ENCODE measurements at regions not wholly inside any gene's neighbourhood (a gene's known extent, or its start where the extent isn't known, plus 50 kb on each side); places are given as distances from the start of the nearest gene placed in this dataset.

DNA sequence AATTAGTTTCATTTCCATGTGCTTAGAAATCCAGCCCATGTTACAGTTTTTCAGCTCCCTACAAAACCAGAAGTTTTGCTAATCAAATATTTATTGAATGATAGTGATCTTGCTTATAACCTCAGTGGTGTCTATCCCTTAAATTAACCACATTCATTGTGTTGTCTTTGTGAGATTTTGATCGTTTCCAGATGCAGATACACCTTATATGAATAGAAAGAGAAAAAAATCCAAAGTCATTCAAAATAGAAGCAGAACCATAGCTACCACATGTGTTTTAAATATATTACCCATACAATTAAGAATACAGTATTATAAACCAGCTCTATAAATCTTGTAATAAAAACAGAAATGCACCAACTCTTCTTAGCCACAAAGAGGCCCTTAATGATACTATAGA is 60.6 kb upstream of the RREB1 start:
- no peak overlapping the region for H2AFZ ChIP-seq (ENCODE audit: low read length)
- ChIA-PET CTCF (ENCODE audit: unreplicated experiment) (no interaction called here), POLR2A (interaction anchor here (0.7 to 1.4 kb wide), 2 partner anchors 11 kb away, joined by 3 to 5 read pairs; no protein-coding TSS in a partner anchor)
- H3K9me3 ChIP-seq (ENCODE audit: low read length), result no peaks in the 10 kb centered on the region
- H3K4me1 ChIP-seq (ENCODE audit: insufficient read depth, low read length, poor library complexity, severe bottlenecking), result no peaks in the 10 kb centered on the region
- no peak for DNase-seq (ENCODE audit: low spot score)
- no peak overlapping the region for H3K27ac ChIP-seq (ENCODE audit: low read depth, low read length, poor library complexity, severe bottlenecking)
- no peak overlapping the region for H3K4me3 ChIP-seq (ENCODE audit: low read depth, low read length, poor library complexity, severe bottlenecking)
- no peak for TF ChIP-seq CTCF (conservative IDR thresholded peaks at IDR 0.05; ENCODE audit: low read length)
- TF ChIP-seq EZH2phosphoT487 (IDR thresholded peaks at IDR 0.05; ENCODE audit: borderline replicate concordance, low read depth, low read length), result no peak
- H3K9me2 ChIP-seq (ENCODE audit: insufficient read depth, low read length), result no peaks in the 10 kb centered on the region
- no peaks in the 10 kb centered on the region for H3K79me2 ChIP-seq (ENCODE audit: insufficient read depth, low read depth, low read length)
- intact Hi-C loops (cut with micrococcal nuclease; ENCODE audit: unreplicated experiment), result no loop called here
- H3K36me3 ChIP-seq (ENCODE audit: insufficient read depth, low read length), result no peaks in the 10 kb centered on the region
- no TSS peak for BruUV-seq (replicated peaks)
- H3K4me2 ChIP-seq (ENCODE audit: low read length), result no peak overlapping the region
- no peaks in the 10 kb centered on the region for H4K20me1 ChIP-seq (ENCODE audit: insufficient read depth, low read length)

DNA sequence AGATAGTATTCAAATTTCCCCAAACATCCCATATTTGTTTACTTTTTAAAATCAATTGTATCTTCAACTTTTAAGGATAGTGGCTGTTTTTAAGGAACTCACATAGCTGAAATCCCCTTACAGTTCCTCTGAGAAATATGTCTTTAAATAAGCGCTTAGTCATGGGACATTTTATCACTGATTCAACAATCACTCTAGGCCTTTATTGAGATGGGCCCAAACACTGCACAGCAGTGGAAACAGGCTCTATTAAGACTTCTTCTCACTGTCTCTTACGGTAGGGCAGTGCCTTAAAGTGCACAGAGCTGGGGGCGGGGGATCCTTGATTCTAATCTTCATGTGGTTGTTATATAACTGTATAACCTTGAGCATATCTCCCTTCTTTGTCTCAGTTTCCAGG is 59.8 kb upstream of the RREB1 start:
- Histone ChIP-seq H3K9me3 (ENCODE audit: low read length) (no peaks in the 10 kb centered on the region), H3K4me3 (ENCODE audit: low read depth, low read length, poor library complexity, severe bottlenecking) (no peak overlapping the region), H3K4me2 (ENCODE audit: low read length) (no peak overlapping the region), H3K9me2 (ENCODE audit: insufficient read depth, low read length) (no peaks in the 10 kb centered on the region), H3K4me1 (ENCODE audit: insufficient read depth, low read length, poor library complexity, severe bottlenecking) (no peaks in the 10 kb centered on the region), H3K27ac (ENCODE audit: low read depth, low read length, poor library complexity, severe bottlenecking) (no peak overlapping the region), H3K36me3 (ENCODE audit: insufficient read depth, low read length) (no peaks in the 10 kb centered on the region), H3K79me2 (ENCODE audit: insufficient read depth, low read depth, low read length) (no peaks in the 10 kb centered on the region), H4K20me1 (ENCODE audit: insufficient read depth, low read length) (no peaks in the 10 kb centered on the region), H2AFZ (ENCODE audit: low read length) (no peak overlapping the region)
- CTCF ChIA-PET (ENCODE audit: unreplicated experiment), result no interaction called here
- BruUV-seq (replicated peaks), result no TSS peak
- TF ChIP-seq EZH2phosphoT487 (IDR thresholded peaks at IDR 0.05; ENCODE audit: borderline replicate concordance, low read depth, low read length) (no peak), CTCF (conservative IDR thresholded peaks at IDR 0.05; ENCODE audit: low read length) (no peak)
- no peak for DNase-seq (ENCODE audit: low spot score)
- POLR2A ChIA-PET, result interaction anchor here (0.7 kb wide), 1 partner anchor 8 kb away, joined by 3 read pairs; no protein-coding TSS in a partner anchor
- intact Hi-C loops (cut with micrococcal nuclease; ENCODE audit: unreplicated experiment), result no loop called here

DNA sequence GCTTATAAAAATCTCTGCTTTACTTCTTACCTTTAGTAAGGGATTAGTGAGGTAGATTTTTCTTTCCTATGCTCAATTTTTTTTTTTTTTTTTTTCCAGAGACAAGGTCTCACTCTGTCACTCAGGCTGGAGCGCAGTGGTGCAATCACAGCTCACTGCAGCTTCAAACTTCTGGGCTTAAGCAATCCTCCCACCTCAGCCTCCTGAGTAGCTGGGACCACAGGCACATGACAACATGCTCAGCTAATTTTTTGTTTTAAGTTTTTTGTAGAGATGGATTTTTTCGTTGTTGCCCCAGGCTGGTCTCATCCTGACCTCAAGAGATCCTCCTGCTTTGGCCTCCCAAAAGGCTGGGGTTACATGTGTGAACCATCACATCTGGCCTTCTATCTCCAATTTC is 58.9 kb upstream of the RREB1 start:
- BruUV-seq (replicated peaks), result no TSS peak
- CTCF ChIA-PET (ENCODE audit: unreplicated experiment), result no interaction called here
- no peak for DNase-seq (ENCODE audit: low spot score)
- Histone ChIP-seq H3K9me2 (ENCODE audit: insufficient read depth, low read length) (no peaks in the 10 kb centered on the region), H3K9me3 (ENCODE audit: low read length) (no peaks in the 10 kb centered on the region), H3K4me3 (ENCODE audit: low read depth, low read length, poor library complexity, severe bottlenecking) (no peak overlapping the region), H2AFZ (ENCODE audit: low read length) (no peak overlapping the region), H4K20me1 (ENCODE audit: insufficient read depth, low read length) (no peaks in the 10 kb centered on the region), H3K79me2 (ENCODE audit: insufficient read depth, low read depth, low read length) (no peaks in the 10 kb centered on the region), H3K27ac (ENCODE audit: low read depth, low read length, poor library complexity, severe bottlenecking) (no peak overlapping the region), H3K36me3 (ENCODE audit: insufficient read depth, low read length) (no peaks in the 10 kb centered on the region), H3K4me1 (ENCODE audit: insufficient read depth, low read length, poor library complexity, severe bottlenecking) (no peaks in the 10 kb centered on the region), H3K4me2 (ENCODE audit: low read length) (no peak overlapping the region)
- POLR2A ChIA-PET, result interaction anchor here (0.7 kb wide), 3 partner anchors 9 to 275 kb away, joined by 3 to 4 read pairs (median 3); no protein-coding TSS in a partner anchor
- TF ChIP-seq CTCF (conservative IDR thresholded peaks at IDR 0.05; ENCODE audit: low read length) (no peak), EZH2phosphoT487 (IDR thresholded peaks at IDR 0.05; ENCODE audit: borderline replicate concordance, low read depth, low read length) (no peak)
- intact Hi-C loops (cut with micrococcal nuclease; ENCODE audit: unreplicated experiment), result no loop called here
